ENCODE measurements at regions not wholly inside any gene's neighbourhood (a gene's known extent, or its start where the extent isn't known, plus 50 kb on each side); places are given as distances from the start of the nearest gene placed in this dataset.
A peak's percentile ranks its signal among the peaks of the same experiment; 100 is the strongest.

DNA sequence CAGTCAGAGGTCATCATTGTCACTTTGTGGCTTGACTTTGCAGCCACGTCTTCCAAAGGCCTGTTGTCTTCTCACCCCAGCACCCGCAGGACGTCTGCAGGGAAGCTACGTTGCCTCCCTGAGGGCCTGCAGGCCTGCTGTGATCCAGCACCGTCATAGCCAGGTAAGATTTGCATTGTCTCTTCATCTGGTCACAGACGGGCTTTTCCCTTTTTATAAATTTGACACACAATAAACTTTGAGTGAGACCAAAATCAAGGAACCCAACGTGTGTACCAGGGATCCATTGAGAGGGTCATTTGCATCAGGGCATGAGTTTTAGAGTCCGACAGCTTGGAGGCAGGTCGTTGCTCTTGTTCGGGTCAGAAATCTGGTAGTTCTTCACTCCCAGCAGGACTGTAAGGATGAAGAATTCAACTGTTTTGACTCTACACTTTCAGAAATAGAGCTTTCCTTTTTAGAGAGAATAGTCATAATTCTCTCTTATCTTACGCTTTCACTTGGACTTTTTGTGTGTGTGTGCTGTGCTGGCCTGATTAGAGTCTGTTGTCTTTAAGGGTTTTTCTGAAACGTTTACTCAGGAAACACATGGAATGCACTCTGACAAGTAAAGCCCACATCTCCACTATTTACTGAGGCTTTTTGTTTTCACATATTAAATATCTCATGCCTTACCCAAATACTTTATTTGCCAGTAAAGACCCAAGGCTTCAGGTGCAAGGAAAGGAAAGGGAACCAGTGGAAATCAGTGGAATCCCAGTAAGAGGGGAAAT, 177.2 kb upstream of the TAB2 start (continued):
- TF ChIP-seq NCOA4 (IDR thresholded peaks at IDR 0.05; ENCODE audit: partially characterized antibody) (peak; percentile 80), HDAC2 (IDR thresholded peaks at IDR 0.05) (peak; percentile 67; the same call in 1 of the 2 replicates), ADNP (tag; IDR thresholded peaks at IDR 0.05) (peak; percentile 20; the same call in 1 of the 2 replicates), KLF6 (CRISPR knock-in tag; IDR thresholded peaks at IDR 0.05; ENCODE audit: borderline replicate concordance) (peak; percentile 13; the same call in 1 of the 2 replicates), FOSL1 (tag; conservative IDR thresholded peaks at IDR 0.05) (peak; percentile 61), DMBX1 (CRISPR knock-in tag; IDR thresholded peaks at IDR 0.05; ENCODE audit: borderline replicate concordance) (peak; percentile 22; the same call in 1 of the 2 replicates), TEAD1 (CRISPR knock-in tag; IDR thresholded peaks at IDR 0.05) (peak; percentile 65; a peak in 3 of 4 replicates), SRF (CRISPR knock-in tag; IDR thresholded peaks at IDR 0.05) (peak in 1 of 2 experiments; percentile 60; a peak in 2 of 4 replicates), KLF16 (IDR thresholded peaks at IDR 0.05) (peak; percentile 87), CHCHD3 (CRISPR knock-in tag; IDR thresholded peaks at IDR 0.05) (no peak), PRPF4 (IDR thresholded peaks at IDR 0.05; ENCODE audit: insufficient read depth, low read depth, low read length, poor library complexity, severe bottlenecking) (no peak), TAL1 (IDR thresholded peaks at IDR 0.05) (peak; percentile 97), EHMT2 (IDR thresholded peaks at IDR 0.05) (peak; percentile 19; the same call in 1 of the 2 replicates), ARHGAP35 (IDR thresholded peaks at IDR 0.05; ENCODE audit: partially characterized antibody) (no peak), ZNF583 (CRISPR knock-in tag; IDR thresholded peaks at IDR 0.05) (no peak), NCOA1 (IDR thresholded peaks at IDR 0.05; ENCODE audit: low read depth) (no peak; the same call in 1 of the 2 replicates), ZNF253 (CRISPR knock-in tag; conservative IDR thresholded peaks at IDR 0.05) (no peak), PML (IDR thresholded peaks at IDR 0.05; ENCODE audit: low read length) (peak; percentile 92), TEAD4 (IDR thresholded peaks at IDR 0.05; ENCODE audit: low read length) (peak; percentile 97), TEAD4 (CRISPR knock-in tag; IDR thresholded peaks at IDR 0.05; ENCODE audit: borderline replicate concordance) (no peak), ZNF316 (IDR thresholded peaks at IDR 0.05) (no peak), MAFK (IDR thresholded peaks at IDR 0.05; ENCODE audit: low read length) (no peak), NONO (IDR thresholded peaks at IDR 0.05; ENCODE audit: low read depth in 2 of 2, low read length in 1 of 2) (no peak)
- TF ChIP-seq, protein P1, sequence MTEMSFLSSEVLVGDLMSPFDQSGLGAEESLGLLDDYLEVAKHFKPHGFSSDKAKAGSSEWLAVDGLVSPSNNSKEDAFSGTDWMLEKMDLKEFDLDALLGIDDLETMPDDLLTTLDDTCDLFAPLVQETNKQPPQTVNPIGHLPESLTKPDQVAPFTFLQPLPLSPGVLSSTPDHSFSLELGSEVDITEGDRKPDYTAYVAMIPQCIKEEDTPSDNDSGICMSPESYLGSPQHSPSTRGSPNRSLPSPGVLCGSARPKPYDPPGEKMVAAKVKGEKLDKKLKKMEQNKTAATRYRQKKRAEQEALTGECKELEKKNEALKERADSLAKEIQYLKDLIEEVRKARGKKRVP (CRISPR knock-in tag; IDR thresholded peaks at IDR 0.05) = no peak
- TF ChIP-seq, protein P2, sequence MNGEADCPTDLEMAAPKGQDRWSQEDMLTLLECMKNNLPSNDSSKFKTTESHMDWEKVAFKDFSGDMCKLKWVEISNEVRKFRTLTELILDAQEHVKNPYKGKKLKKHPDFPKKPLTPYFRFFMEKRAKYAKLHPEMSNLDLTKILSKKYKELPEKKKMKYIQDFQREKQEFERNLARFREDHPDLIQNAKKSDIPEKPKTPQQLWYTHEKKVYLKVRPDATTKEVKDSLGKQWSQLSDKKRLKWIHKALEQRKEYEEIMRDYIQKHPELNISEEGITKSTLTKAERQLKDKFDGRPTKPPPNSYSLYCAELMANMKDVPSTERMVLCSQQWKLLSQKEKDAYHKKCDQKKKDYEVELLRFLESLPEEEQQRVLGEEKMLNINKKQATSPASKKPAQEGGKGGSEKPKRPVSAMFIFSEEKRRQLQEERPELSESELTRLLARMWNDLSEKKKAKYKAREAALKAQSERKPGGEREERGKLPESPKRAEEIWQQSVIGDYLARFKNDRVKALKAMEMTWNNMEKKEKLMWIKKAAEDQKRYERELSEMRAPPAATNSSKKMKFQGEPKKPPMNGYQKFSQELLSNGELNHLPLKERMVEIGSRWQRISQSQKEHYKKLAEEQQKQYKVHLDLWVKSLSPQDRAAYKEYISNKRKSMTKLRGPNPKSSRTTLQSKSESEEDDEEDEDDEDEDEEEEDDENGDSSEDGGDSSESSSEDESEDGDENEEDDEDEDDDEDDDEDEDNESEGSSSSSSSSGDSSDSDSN (IDR thresholded peaks at IDR 0.05; ENCODE audit: borderline replicate concordance in 1 of 2, low read depth in 2 of 2, low read length in 2 of 2) = 0 out of 4 replicates have a peak, but pooled peaks of 1 of the 2 experiments have one; percentile 65
- TF ChIP-seq, protein P3, sequence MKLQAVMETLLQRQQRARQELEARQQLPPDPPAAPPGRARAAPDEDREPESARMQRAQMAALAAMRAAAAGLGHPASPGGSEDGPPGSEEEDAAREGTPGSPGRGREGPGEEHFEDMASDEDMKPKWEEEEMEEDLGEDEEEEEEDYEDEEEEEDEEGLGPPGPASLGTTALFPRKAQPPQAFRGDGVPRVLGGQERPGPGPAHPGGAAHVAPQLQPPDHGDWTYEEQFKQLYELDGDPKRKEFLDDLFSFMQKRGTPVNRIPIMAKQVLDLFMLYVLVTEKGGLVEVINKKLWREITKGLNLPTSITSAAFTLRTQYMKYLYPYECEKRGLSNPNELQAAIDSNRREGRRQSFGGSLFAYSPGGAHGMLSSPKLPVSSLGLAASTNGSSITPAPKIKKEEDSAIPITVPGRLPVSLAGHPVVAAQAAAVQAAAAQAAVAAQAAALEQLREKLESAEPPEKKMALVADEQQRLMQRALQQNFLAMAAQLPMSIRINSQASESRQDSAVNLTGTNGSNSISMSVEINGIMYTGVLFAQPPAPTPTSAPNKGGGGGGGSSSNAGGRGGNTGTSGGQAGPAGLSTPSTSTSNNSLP (IDR thresholded peaks at IDR 0.05; ENCODE audit: borderline replicate concordance, low read depth, low read length) = peak; percentile 87; the same call in 1 of the 2 replicates
